ENCODE measurements at regions not wholly inside any gene's neighbourhood (a gene's known extent, or its start where the extent isn't known, plus 50 kb on each side); places are given as distances from the start of the nearest gene placed in this dataset.
"Not testable (repeated sequence)": the region's sequence is repeated elsewhere in the genome, so short reads cannot be mapped to it uniquely, and the experiment has no call there.

DNA sequence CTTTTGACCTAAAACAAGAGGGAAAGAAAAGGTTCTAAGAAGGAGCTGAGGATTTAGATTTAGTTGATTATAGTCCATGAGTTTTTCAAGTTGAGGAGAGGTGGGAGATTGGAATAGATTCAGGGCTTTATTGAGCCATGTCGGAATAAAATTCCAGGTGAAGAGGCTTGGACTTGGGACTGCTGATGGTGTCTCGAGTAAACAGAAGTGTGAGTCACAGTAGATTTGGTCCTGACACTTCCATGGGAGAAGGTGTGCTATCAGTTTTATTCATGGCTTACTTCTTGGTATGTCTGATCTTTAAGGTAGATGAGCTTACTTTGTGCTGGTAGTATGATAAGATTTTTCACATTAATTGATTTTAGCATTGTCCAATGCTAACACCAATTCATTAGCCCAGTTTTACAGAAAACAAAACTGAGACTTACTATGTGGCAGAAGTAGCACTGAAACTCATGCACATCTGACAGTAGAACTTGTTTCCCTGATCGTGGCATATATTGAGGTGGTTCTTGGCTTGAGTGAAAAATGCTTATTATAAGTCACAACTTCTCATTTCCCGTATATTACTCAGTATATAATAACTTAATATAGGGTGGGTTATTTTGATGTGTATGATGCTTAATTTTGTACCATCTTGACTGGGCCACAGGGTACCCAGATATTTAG lies 172.4 kb upstream of the IGF1 start:
- no peaks in the 10 kb centered on the region for H3K36me3 Mint-ChIP-seq (ENCODE audit: low read depth)
- H3K4me1 Mint-ChIP-seq = peaks cover 5% of the 10 kb centered on the region
- no peaks in the 10 kb centered on the region for H3K27me3 Mint-ChIP-seq (ENCODE audit: low read depth)
- H3K9me3 Mint-ChIP-seq = peaks cover 5% of the 10 kb centered on the region
- no peak overlapping the region for H3K27ac Mint-ChIP-seq
- TF ChIP-seq, protein P1, sequence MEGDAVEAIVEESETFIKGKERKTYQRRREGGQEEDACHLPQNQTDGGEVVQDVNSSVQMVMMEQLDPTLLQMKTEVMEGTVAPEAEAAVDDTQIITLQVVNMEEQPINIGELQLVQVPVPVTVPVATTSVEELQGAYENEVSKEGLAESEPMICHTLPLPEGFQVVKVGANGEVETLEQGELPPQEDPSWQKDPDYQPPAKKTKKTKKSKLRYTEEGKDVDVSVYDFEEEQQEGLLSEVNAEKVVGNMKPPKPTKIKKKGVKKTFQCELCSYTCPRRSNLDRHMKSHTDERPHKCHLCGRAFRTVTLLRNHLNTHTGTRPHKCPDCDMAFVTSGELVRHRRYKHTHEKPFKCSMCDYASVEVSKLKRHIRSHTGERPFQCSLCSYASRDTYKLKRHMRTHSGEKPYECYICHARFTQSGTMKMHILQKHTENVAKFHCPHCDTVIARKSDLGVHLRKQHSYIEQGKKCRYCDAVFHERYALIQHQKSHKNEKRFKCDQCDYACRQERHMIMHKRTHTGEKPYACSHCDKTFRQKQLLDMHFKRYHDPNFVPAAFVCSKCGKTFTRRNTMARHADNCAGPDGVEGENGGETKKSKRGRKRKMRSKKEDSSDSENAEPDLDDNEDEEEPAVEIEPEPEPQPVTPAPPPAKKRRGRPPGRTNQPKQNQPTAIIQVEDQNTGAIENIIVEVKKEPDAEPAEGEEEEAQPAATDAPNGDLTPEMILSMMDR (IDR thresholded peaks at IDR 0.05; ENCODE audit: unreplicated experiment in 3 of 3) = no peak
- no peak overlapping the region for H3K4me3 Mint-ChIP-seq

DNA sequence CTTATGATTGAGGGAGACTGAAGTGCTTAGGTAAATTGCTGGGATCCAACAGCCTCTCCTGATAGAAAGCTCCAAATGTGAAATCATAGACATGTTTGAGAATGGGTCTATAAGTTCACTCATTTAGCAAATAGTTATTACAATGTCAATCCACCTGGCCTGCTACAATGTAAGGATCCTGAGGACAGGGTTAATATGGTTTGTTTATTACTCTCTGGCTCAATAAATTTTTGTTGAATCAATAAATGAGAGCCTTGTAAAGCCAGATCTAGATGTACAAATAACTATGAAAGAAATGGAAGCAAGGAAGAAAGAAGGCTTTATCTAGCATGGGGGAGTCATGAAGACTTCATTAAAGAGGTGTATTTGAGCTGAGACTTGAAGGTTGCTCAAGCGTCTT lies 165.6 kb upstream of the IGF1 start:
- H3K27ac Mint-ChIP-seq = no peak overlapping the region
- peaks cover 7% of the 10 kb centered on the region for H3K9me3 Mint-ChIP-seq
- H3K36me3 Mint-ChIP-seq (ENCODE audit: low read depth) = no peaks in the 10 kb centered on the region
- H3K4me3 Mint-ChIP-seq = no peak overlapping the region
- TF ChIP-seq, protein P1 (IDR thresholded peaks at IDR 0.05; ENCODE audit: unreplicated experiment in 3 of 3) = no peak
- no peaks in the 10 kb centered on the region for H3K4me1 Mint-ChIP-seq
- no peaks in the 10 kb centered on the region for H3K27me3 Mint-ChIP-seq (ENCODE audit: low read depth)

DNA sequence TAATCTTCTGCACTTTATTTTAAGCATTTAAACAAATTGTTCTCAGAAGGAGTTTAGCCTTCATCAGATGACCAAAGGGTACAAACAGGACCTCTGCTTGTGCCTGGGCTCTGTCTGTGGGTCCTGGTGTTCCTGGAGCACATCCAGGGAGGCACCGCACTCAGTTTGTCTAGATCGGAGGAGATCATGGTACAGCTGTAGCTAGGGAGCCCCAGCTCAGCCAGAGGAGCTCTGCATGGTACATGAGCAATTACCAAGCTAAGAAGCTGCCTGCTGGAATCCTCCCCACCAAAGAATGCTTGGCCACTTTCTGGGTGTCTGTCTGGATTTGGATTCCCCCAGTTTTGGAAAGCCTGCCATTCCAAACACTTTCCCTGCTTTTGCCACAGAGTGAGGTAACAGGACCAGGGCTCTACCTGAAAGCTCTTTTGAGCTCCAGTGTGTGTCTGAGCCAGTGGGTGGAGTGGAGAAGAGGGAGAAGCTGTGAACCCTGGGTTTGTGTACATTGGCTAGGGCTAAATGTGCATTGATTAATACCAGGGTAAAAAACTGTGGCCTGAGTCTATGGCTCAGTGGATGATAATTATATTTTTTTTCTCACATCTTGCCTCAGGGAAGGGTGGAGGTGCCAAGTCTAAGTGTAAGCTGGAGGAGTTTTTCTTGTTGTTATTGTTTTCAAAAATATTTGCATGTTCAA lies 163.7 kb upstream of the IGF1 start:
- TF ChIP-seq, protein P1 (IDR thresholded peaks at IDR 0.05; ENCODE audit: unreplicated experiment in 3 of 3) = no peak
- H3K4me1 Mint-ChIP-seq = no peaks in the 10 kb centered on the region
- peaks cover 18% of the 10 kb centered on the region for H3K9me3 Mint-ChIP-seq
- H3K4me3 Mint-ChIP-seq = no peak overlapping the region
- H3K36me3 Mint-ChIP-seq (ENCODE audit: low read depth) = no peaks in the 10 kb centered on the region
- H3K27ac Mint-ChIP-seq = no peak overlapping the region
- no peaks in the 10 kb centered on the region for H3K27me3 Mint-ChIP-seq (ENCODE audit: low read depth)

DNA sequence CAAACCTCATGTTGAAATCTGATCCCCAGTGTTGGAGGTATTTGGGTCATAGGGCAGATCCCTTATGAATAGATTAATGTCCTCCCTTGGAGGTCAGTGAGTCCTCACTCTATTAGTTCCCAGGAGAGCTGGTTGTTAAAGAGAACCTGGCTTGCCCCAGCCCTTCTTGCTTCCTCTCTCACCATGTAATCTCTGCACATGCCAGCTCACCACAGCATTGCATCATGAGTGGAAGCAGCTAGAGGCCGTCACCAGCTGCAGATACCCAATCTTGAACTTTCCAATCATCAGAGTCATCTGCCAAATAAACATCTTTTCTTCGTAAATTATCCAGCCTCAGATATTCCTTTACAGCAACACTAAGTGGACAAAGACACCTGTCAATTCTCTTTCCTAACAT lies 161.8 kb upstream of the IGF1 start:
- TF ChIP-seq, protein P1 (IDR thresholded peaks at IDR 0.05; ENCODE audit: unreplicated experiment in 3 of 3) = no peak
- no peak overlapping the region for H3K27ac Mint-ChIP-seq
- no peaks in the 10 kb centered on the region for H3K4me1 Mint-ChIP-seq
- H3K4me3 Mint-ChIP-seq = no peak overlapping the region
- H3K27me3 Mint-ChIP-seq (ENCODE audit: low read depth) = no peaks in the 10 kb centered on the region
- peaks cover 19% of the 10 kb centered on the region for H3K9me3 Mint-ChIP-seq
- no peaks in the 10 kb centered on the region for H3K36me3 Mint-ChIP-seq (ENCODE audit: low read depth)

DNA sequence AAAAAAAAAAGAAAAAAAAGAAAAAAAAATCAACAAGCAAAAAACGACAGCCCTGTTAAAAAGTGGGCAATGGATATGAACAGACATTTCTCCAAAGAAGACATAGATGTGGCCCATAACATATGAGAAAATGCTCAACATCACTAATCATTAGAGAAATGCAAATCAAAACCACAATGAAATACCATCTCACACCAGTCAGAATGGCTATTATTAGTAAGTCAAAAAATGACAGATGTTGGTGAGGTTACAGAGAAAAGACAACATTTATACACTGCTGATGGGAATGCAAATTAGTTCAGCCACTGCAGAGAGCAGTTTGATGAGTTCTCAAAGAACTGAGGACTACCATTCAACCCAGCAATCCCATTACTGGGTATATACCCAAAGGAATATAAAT lies 160.3 kb upstream of the IGF1 start:
- H3K4me3 Mint-ChIP-seq; H3K4me1 Mint-ChIP-seq; H3K27ac Mint-ChIP-seq; H3K36me3 Mint-ChIP-seq (ENCODE audit: low read depth); H3K27me3 Mint-ChIP-seq (ENCODE audit: low read depth): not testable (repeated sequence)
- H3K9me3 Mint-ChIP-seq = peaks cover 19% of the 10 kb centered on the region

DNA sequence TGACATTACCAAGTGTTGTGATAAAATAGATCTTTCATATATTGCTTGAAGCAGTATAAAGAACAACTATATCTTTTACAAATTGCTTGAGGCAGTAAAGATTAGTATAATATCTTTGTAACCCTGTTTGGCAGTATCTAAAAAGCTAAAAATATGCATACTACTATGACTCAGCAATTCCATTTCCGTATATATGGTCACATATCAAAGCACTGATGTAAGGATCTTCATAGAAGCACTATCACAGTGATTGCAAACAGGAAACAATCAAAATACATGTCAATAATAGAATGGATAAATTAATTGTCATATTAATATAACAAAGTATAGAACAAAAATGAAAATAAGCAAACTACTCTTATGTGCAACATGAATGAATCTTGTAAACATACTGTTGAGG lies 158.4 kb upstream of the IGF1 start:
- TF ChIP-seq, protein P1 (IDR thresholded peaks at IDR 0.05; ENCODE audit: unreplicated experiment in 3 of 3) = no peak
- Mint-ChIP-seq H3K9me3 (peaks cover 19% of the 10 kb centered on the region), H3K36me3 (ENCODE audit: low read depth) (no peaks in the 10 kb centered on the region), H3K27me3 (ENCODE audit: low read depth) (no peaks in the 10 kb centered on the region), H3K27ac (no peak overlapping the region), H3K4me3 (no peak overlapping the region), H3K4me1 (no peaks in the 10 kb centered on the region)
